PC-9 (cell line): ENCODE measurements at regions not wholly inside any gene's neighbourhood (a gene's known extent, or its start where the extent isn't known, plus 50 kb on each side); places are given as distances from the start of the nearest gene placed in this dataset.

Source experiments
- EZH2 ChIP-seq: fragments of 200-600 bp; sonication (generic); IDR thresholded peaks from 2 replicates; pipeline ENCODE4 v1.8.0; 2017; ENCODE audit warnings: antibody characterized with exemption, low read depth
- TF ChIP-seq, protein P1 (sequence below): fragments of 200-600 bp; sonication (generic); conservative IDR thresholded peaks from 2 replicates; pipeline ENCODE4 v1.6.1; 2017; ENCODE audit warnings: mixed run types, antibody characterized with exemption, mild to moderate bottlenecking, moderate library complexity

DNA sequence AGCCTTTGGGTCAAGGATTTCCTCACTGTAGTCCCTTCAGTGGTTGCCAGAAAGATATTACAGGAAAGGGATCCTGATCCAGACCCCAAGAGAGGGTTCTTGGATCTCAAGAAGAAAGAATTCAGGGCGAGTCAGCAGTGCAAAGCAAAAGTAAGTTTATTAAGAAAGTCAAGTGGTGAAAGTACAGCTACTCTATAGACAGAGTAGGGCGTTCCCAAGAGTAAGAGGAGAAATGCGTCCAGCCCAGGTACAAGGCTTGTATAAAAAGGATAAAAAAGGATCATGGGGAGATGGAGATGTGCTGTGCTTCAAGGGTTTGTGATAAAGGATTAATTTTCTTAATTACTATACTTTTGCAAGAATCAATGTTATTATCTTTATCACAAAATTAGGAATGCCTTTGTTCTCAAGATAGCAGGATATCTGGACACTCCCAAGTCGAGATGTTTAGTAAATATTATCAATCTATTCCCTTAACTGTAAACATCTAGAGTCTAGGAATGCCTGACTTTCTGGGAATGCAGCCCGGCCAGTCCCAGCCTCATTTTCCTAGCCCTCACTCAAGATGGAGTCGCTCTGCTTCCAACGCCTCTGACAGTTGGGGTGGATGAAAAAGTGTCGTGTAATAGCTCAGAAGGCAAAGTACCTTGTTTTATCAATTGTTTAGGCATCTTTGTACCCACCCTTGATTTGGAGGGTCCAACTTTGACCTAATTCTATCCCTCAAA lies 360.7 kb downstream of the GPM6A start:
- no peak for TF ChIP-seq EZH2
- TF ChIP-seq, protein P1, sequence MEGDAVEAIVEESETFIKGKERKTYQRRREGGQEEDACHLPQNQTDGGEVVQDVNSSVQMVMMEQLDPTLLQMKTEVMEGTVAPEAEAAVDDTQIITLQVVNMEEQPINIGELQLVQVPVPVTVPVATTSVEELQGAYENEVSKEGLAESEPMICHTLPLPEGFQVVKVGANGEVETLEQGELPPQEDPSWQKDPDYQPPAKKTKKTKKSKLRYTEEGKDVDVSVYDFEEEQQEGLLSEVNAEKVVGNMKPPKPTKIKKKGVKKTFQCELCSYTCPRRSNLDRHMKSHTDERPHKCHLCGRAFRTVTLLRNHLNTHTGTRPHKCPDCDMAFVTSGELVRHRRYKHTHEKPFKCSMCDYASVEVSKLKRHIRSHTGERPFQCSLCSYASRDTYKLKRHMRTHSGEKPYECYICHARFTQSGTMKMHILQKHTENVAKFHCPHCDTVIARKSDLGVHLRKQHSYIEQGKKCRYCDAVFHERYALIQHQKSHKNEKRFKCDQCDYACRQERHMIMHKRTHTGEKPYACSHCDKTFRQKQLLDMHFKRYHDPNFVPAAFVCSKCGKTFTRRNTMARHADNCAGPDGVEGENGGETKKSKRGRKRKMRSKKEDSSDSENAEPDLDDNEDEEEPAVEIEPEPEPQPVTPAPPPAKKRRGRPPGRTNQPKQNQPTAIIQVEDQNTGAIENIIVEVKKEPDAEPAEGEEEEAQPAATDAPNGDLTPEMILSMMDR = no peak
